NCI-H748 (cell line): ENCODE measurements at regions not wholly inside any gene's neighbourhood (a gene's known extent, or its start where the extent isn't known, plus 50 kb on each side); places are given as distances from the start of the nearest gene placed in this dataset.
"Not testable (repeated sequence)": the region's sequence is repeated elsewhere in the genome, so short reads cannot be mapped to it uniquely, and the experiment has no call there.

Source experiments
- DNase-seq: peaks from one replicate; lab custom pipeline; 2025; ENCODE audit not compliant: unreplicated experiment; lab: John Stamatoyannopoulos, UW

- no peak for DNase-seq
Observed at GRCh38 chr1:5688081-5689077, 303.8 kb downstream of the NPHP4 start.

- DNase-seq = no peak
Observed at GRCh38 chr1:5686925-5687706, 305.1 kb downstream of the NPHP4 start.

GRCh38 chr1:5686195-5686594 is 306.0 kb downstream of the NPHP4 start:
- no peak for DNase-seq

GRCh38 chr1:5685446-5686040 is 306.7 kb downstream of the NPHP4 start:
- no peak for DNase-seq

GRCh38 chr1:5684791-5685190 is 307.4 kb downstream of the NPHP4 start:
- no peak for DNase-seq

- DNase-seq = no peak
Observed at GRCh38 chr1:5683446-5683845, 308.8 kb downstream of the NPHP4 start.

- no peak for DNase-seq
Observed at GRCh38 chr1:5682626-5683225, 309.5 kb downstream of the NPHP4 start.

GRCh38 chr1:5681654-5682053 is 310.6 kb downstream of the NPHP4 start:
- DNase-seq = no peak

GRCh38 chr1:5680600-5680999 is 311.6 kb downstream of the NPHP4 start:
- DNase-seq = no peak

- DNase-seq = no peak
Observed at GRCh38 chr1:5678759-5679158, 313.5 kb downstream of the NPHP4 start.

GRCh38 chr1:5672355-5672754 is 319.9 kb downstream of the NPHP4 start:
- DNase-seq = not testable (repeated sequence)

- DNase-seq = no peak
Observed at GRCh38 chr1:5670590-5671350, 321.5 kb downstream of the NPHP4 start.

- no peak for DNase-seq
Observed at GRCh38 chr1:5667513-5668325, 324.5 kb downstream of the NPHP4 start.

GRCh38 chr1:5664906-5665875 is 327.0 kb downstream of the NPHP4 start:
- no peak for DNase-seq

- no peak for DNase-seq
Observed at GRCh38 chr1:5664081-5664768, 328.0 kb downstream of the NPHP4 start.

GRCh38 chr1:5662744-5663126 is 329.5 kb downstream of the NPHP4 start:
- DNase-seq = no peak

GRCh38 chr1:5662086-5662743 is 330.0 kb downstream of the NPHP4 start:
- no peak for DNase-seq
